ENCODE measurements at regions not wholly inside any gene's neighbourhood (a gene's known extent, or its start where the extent isn't known, plus 50 kb on each side); places are given as distances from the start of the nearest gene placed in this dataset.

- TF ChIP-seq CTCF (conservative IDR thresholded peaks at IDR 0.05) (no peak), EZH2 (IDR thresholded peaks at IDR 0.05; ENCODE audit: low read depth) (no peak)
These were observed 124.8 kb downstream of the QRSL1 start for GRCh38 chr6:106754215-106754614.

Data from PC-9 (cell line).